NT2/D1 (cell line): ENCODE measurements at regions not wholly inside any gene's neighbourhood (a gene's known extent, or its start where the extent isn't known, plus 50 kb on each side); places are given as distances from the start of the nearest gene placed in this dataset.
"Not testable (repeated sequence)": the region's sequence is repeated elsewhere in the genome, so short reads cannot be mapped to it uniquely, and the experiment has no call there.

ENCODE experiments used
- SUZ12 ChIP-seq: IDR thresholded peaks from 2 replicates; pipeline ENCODE4 v1.6.1; 2011; ENCODE audit not compliant: insufficient read length, insufficient read depth; ENCODE audit errors: extremely low read depth
- YY1 ChIP-seq: IDR thresholded peaks from 2 replicates; pipeline ENCODE4 v1.6.1; 2011; ENCODE audit not compliant: insufficient read length, insufficient read depth
- ZNF274 ChIP-seq: IDR thresholded peaks from 2 replicates; pipeline ENCODE4 v1.6.1; 2011; ENCODE audit warnings: mild to moderate bottlenecking, low read depth, low read length

- TF ChIP-seq ZNF274, SUZ12, YY1: not testable (repeated sequence)
These were observed 50.8 kb upstream of the GRIN2B start for GRCh38 chr12:14032191-14032590.
